ENCODE measurements at regions not wholly inside any gene's neighbourhood (a gene's known extent, or its start where the extent isn't known, plus 50 kb on each side); places are given as distances from the start of the nearest gene placed in this dataset.
"Not testable (repeated sequence)": the region's sequence is repeated elsewhere in the genome, so short reads cannot be mapped to it uniquely, and the experiment has no call there.

DNA sequence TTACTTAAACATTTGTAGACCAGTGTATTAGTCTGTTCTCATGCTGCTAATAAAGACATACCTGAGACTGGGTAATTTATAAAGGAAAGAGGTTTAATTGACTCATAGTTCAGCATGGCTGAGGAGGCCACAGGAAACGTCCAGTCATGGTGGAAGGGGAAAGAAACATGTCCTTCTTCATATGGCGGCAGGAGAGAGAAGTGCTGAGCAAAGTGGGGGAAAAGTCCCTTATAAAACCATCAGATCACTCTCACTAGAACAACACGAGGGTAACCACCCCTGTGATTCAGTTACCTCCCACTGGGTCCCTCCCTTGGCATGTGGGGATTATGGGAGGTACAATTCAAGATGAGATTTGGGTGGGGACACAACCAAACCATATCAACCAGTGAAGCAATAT is 247.1 kb downstream of the UTRN start:
- 85% methylated on average over 3 of the region's 3 CpGs; no CpG with 5 or more reads in 1 of the 2 experiments for WGBS, 2 experiments (ENCODE audit: extremely low coverage in 1 of 2, insufficient coverage in 1 of 2, insufficient read length in 1 of 2, insufficient replicate concordance in 2 of 2, low coverage in 1 of 2, low lambda C conversion rate in 2 of 2, missing lambda C conversion rate in 1 of 2)
- H3K56ac ChIP-seq (replicated peaks; ENCODE audit: insufficient read length, low read depth, low read length); H2BK120ac ChIP-seq (replicated peaks; ENCODE audit: low read depth, low read length); H4K5ac ChIP-seq (ENCODE audit: insufficient read length, low read depth, low read length); H3K9me3 ChIP-seq (ENCODE audit: insufficient read depth in 2 of 2, low read depth in 1 of 2, low read length in 1 of 2); H4K8ac ChIP-seq (ENCODE audit: extremely low read depth, insufficient read depth, low read length); H3K23ac ChIP-seq (ENCODE audit: insufficient read length); H2AFZ ChIP-seq (ENCODE audit: low read length); H3K79me1 ChIP-seq (ENCODE audit: low read depth, low read length); H3K27me3 ChIP-seq (replicated peaks in 1 of 4; ENCODE audit: control insufficient read depth in 3 of 4, extremely low read depth in 1 of 4, insufficient read depth in 3 of 4, low read length in 3 of 4); H2BK15ac ChIP-seq (ENCODE audit: low read length); H2BK20ac ChIP-seq (ENCODE audit: low read length); H2BK12ac ChIP-seq (ENCODE audit: low read depth, low read length); H3K4me2 ChIP-seq (ENCODE audit: insufficient read depth in 1 of 2, low read depth in 2 of 2, low read length in 2 of 2); H3K79me2 ChIP-seq (ENCODE audit: control insufficient read depth in 1 of 2, insufficient read depth in 2 of 2, low read length in 2 of 2); H2AK5ac ChIP-seq (ENCODE audit: low read depth, low read length); H2BK5ac ChIP-seq (ENCODE audit: low read depth, low read length); H4K91ac ChIP-seq (replicated peaks; ENCODE audit: insufficient read length, low read length); DNase-seq (ENCODE audit: low read depth in 1 of 2, low spot score in 2 of 2); H3K9ac ChIP-seq (replicated peaks in 1 of 4; ENCODE audit: extremely low read depth in 1 of 4, low read depth in 3 of 4, low read length in 3 of 4); POLR2A ChIA-PET (ENCODE audit: partially characterized antibody); FAIRE-seq; H4K20me1 ChIP-seq (replicated peaks in 1 of 2; ENCODE audit: control insufficient read depth in 1 of 2, insufficient read depth in 2 of 2, low read length in 2 of 2); H3K4ac ChIP-seq (replicated peaks; ENCODE audit: insufficient read length, low read depth, low read length); CTCF ChIA-PET (ENCODE audit: partially characterized antibody); H3K27ac ChIP-seq (ENCODE audit: low read depth, low read length); H3K4me1 ChIP-seq (replicated peaks in 1 of 4; ENCODE audit: control insufficient read depth in 3 of 4, insufficient read depth in 4 of 4, low read length in 3 of 4); H3K23me2 ChIP-seq (ENCODE audit: low read depth, low read length); H3K4me3 ChIP-seq (ENCODE audit: extremely low read depth in 1 of 4, insufficient read depth in 2 of 4, low read depth in 3 of 4, low read length in 4 of 4); H3K18ac ChIP-seq (ENCODE audit: extremely low read depth, low read length); H3K14ac ChIP-seq (ENCODE audit: insufficient read length): not testable (repeated sequence)
- peaks cover 0 to 12% (median 1%) of the 10 kb centered on the region in 4 experiments; a peak in 3 of 8 replicates for H3K36me3 ChIP-seq (ENCODE audit: control insufficient read depth in 2 of 4, insufficient read depth in 4 of 4, low read length in 3 of 4)

Data from H1 (cell line).